Osteoblast (primary cell): ENCODE measurements at regions not wholly inside any gene's neighbourhood (a gene's known extent, or its start where the extent isn't known, plus 50 kb on each side); places are given as distances from the start of the nearest gene placed in this dataset.

Experiments
- DNase-seq: peaks from one replicate; pipeline ENCODE4 v3.0.0; 2011; ENCODE audit warnings: low spot score, mixed read lengths; ENCODE audit not compliant: insufficient read length; ENCODE audit errors: missing footprints
- H2AFZ ChIP-seq: 2 replicates; pipeline ENCODE4 v1.6.0; 2011; ENCODE audit warnings: mild to moderate bottlenecking, low read length
- H3K27ac ChIP-seq: 2 replicates; pipeline ENCODE4 v1.5.1; 2011; ENCODE audit warnings: mild to moderate bottlenecking, low read depth, low read length, moderate library complexity
- H3K27me3 ChIP-seq: 2 replicates; pipeline ENCODE4 v1.6.0; 2012; ENCODE audit warnings: mild to moderate bottlenecking, control low read depth, inconsistent platforms, low read length, moderate library complexity; ENCODE audit not compliant: insufficient read depth
- H3K36me3 ChIP-seq: 2 replicates; pipeline ENCODE4 v1.5.1; 2011; ENCODE audit warnings: mild to moderate bottlenecking, low read length, control low read depth, moderate library complexity; ENCODE audit not compliant: insufficient read depth
- H3K4me1 ChIP-seq: 2 replicates; pipeline ENCODE4 v1.5.1; 2011; ENCODE audit warnings: mild to moderate bottlenecking, low read length, control low read depth, moderate library complexity; ENCODE audit not compliant: insufficient read depth
- H3K4me2 ChIP-seq: 2 replicates; pipeline ENCODE4 v1.6.0; 2011; ENCODE audit warnings: mild to moderate bottlenecking, low read length; ENCODE audit not compliant: insufficient read depth
- H3K4me3 ChIP-seq: fragments of 200-600 bp; sonication (generic); 3 replicates; pipeline ENCODE4 v1.5.1; 2012; ENCODE audit warnings: mild to moderate bottlenecking, low read length, inconsistent platforms; ENCODE audit not compliant: insufficient read depth
- H3K79me2 ChIP-seq: 2 replicates; pipeline ENCODE4 v1.6.0; 2012; ENCODE audit warnings: mild to moderate bottlenecking, low read length, control low read depth, inconsistent platforms; ENCODE audit not compliant: insufficient read depth
- H3K9me3 ChIP-seq: 2 replicates; pipeline ENCODE4 v1.5.1; 2011; ENCODE audit warnings: low read depth, low read length, control low read depth
- H4K20me1 ChIP-seq: 2 replicates; pipeline ENCODE4 v1.6.0; 2012; ENCODE audit warnings: mild to moderate bottlenecking, low read length, control low read depth; ENCODE audit not compliant: insufficient read depth
- CTCF ChIP-seq: IDR thresholded peaks from 2 replicates; pipeline ENCODE4 v1.5.1; 2011; ENCODE audit warnings: mild to moderate bottlenecking, low read depth, low read length, moderate library complexity; ENCODE audit errors: extremely low read depth

GRCh38 chr18:77815666-77816338 is 566.2 kb downstream of the GALR1 start:
- peaks cover 6% of the 10 kb centered on the region for H3K9me3 ChIP-seq
- DNase-seq = no peak
- TF ChIP-seq CTCF = no peak

GRCh38 chr18:77818328-77818727 is 568.7 kb downstream of the GALR1 start:
- no peak overlapping the region for H2AFZ ChIP-seq
- H4K20me1 ChIP-seq = no peaks in the 10 kb centered on the region
- H3K79me2 ChIP-seq = no peaks in the 10 kb centered on the region
- H3K4me3 ChIP-seq = no peak overlapping the region
- no peak overlapping the region for H3K4me2 ChIP-seq
- TF ChIP-seq CTCF = no peak
- peaks cover 3% of the 10 kb centered on the region for H3K9me3 ChIP-seq
- no peaks in the 10 kb centered on the region for H3K27me3 ChIP-seq
- no peaks in the 10 kb centered on the region for H3K36me3 ChIP-seq
- H3K4me1 ChIP-seq = no peaks in the 10 kb centered on the region
- H3K27ac ChIP-seq = no peak overlapping the region
- no peak for DNase-seq

More at GRCh38 chr18:77815666-77816338, 566.2 kb downstream of the GALR1 start:
- Histone ChIP-seq H2AFZ (no peak overlapping the region), H3K79me2 (no peaks in the 10 kb centered on the region), H3K36me3 (no peaks in the 10 kb centered on the region), H3K4me2 (no peak overlapping the region), H3K27me3 (no peaks in the 10 kb centered on the region), H3K4me3 (no peak overlapping the region), H3K27ac (no peak overlapping the region), H3K4me1 (no peaks in the 10 kb centered on the region), H4K20me1 (no peaks in the 10 kb centered on the region)

- H4K20me1 ChIP-seq = no peaks in the 10 kb centered on the region
- H3K9me3 ChIP-seq = peaks cover 3% of the 10 kb centered on the region
- H3K79me2 ChIP-seq = no peaks in the 10 kb centered on the region
- no peaks in the 10 kb centered on the region for H3K4me1 ChIP-seq
- no peaks in the 10 kb centered on the region for H3K27me3 ChIP-seq
- H2AFZ ChIP-seq = no peak overlapping the region
- H3K4me2 ChIP-seq = no peak overlapping the region
- no peak for DNase-seq
- no peak overlapping the region for H3K27ac ChIP-seq
- no peak overlapping the region for H3K4me3 ChIP-seq
- TF ChIP-seq CTCF = no peak
- no peaks in the 10 kb centered on the region for H3K36me3 ChIP-seq
These were observed 570.8 kb downstream of the GALR1 start for GRCh38 chr18:77820472-77820871.

GRCh38 chr18:77821892-77822291 is 572.2 kb downstream of the GALR1 start:
- no peak for DNase-seq
- Histone ChIP-seq H3K4me2 (no peak overlapping the region), H3K27me3 (no peaks in the 10 kb centered on the region), H3K4me3 (no peak overlapping the region), H3K9me3 (no peaks in the 10 kb centered on the region), H3K27ac (no peak overlapping the region), H3K36me3 (no peaks in the 10 kb centered on the region), H3K79me2 (no peaks in the 10 kb centered on the region), H3K4me1 (no peaks in the 10 kb centered on the region), H2AFZ (no peak overlapping the region), H4K20me1 (no peaks in the 10 kb centered on the region)
- TF ChIP-seq CTCF = no peak
